Endothelial cell of umbilical vein (primary cell): ENCODE measurements at regions not wholly inside any gene's neighbourhood (a gene's known extent, or its start where the extent isn't known, plus 50 kb on each side); places are given as distances from the start of the nearest gene placed in this dataset.

Source experiments
- BruUV-seq: library from RNA; stranded (reverse); fragments of 400-500 nt; replicated peaks from 2 replicates; lab custom pipeline; 2021; lab: Mats Ljungman, UMichigan
- CTCF ChIA-PET: fragments of 300-600, 350-600 bp; sonication (Branson Sonifier 250); formaldehyde crosslinking; loops from one replicate; lab custom pipeline; 2021; ENCODE audit warnings: antibody characterized with exemption, inconsistent platforms; lab: Charles Lee
- POLR2A ChIA-PET: fragments of 300-600, 350-600 bp; sonication (Branson Sonifier 250); formaldehyde crosslinking; loops from one replicate; lab custom pipeline; 2021; ENCODE audit warnings: antibody characterized with exemption, inconsistent platforms; lab: Charles Lee
- DNase-seq: peaks from one replicate; pipeline ENCODE4 v3.0.0-alpha.2; 2011; ENCODE audit warnings: low read depth, low spot score
- FAIRE-seq: peaks from 2 replicates; lab custom pipeline; 2011; peaks lifted over from hg19 to GRCh38; lab: Jason Lieb, UNC
- H2AFZ ChIP-seq: 2 replicates; pipeline ENCODE4 v1.6.0; 2012; ENCODE audit warnings: low read depth, low read length, control low read depth, inconsistent platforms
- H3K27ac ChIP-seq: 2 replicates; pipeline ENCODE4 v1.5.1; 2011; ENCODE audit warnings: low read depth, mild to moderate bottlenecking, control low read depth, low read length, moderate library complexity; ENCODE audit not compliant: insufficient read depth
- H3K27me3 ChIP-seq, 2 experiments: 2 replicates each; pipeline versions ENCODE4 v1.6.0 to v1.6.1; 2011; ENCODE audit warnings: low read length in 2 of 2, mixed read lengths in 1 of 2; ENCODE audit not compliant: control insufficient read depth in 2 of 2, insufficient read depth in 2 of 2
- H3K36me3 ChIP-seq, 2 experiments: 2 replicates in 1 of 2; 3 replicates in 1 of 2; pipeline ENCODE4 v1.5.1; 2011; ENCODE audit warnings: low read length in 2 of 2, mild to moderate bottlenecking in 1 of 2, moderate library complexity in 1 of 2; ENCODE audit not compliant: control insufficient read depth in 2 of 2, insufficient read depth in 2 of 2; ENCODE audit errors: extremely low read depth in 1 of 2
- H3K4me1 ChIP-seq: 3 replicates; pipeline ENCODE4 v1.5.1; 2011; ENCODE audit warnings: mild to moderate bottlenecking, low read length; ENCODE audit not compliant: control insufficient read depth, insufficient read depth; ENCODE audit errors: extremely low read depth
- H3K4me2 ChIP-seq: 2 replicates; pipeline ENCODE4 v1.6.1; 2011; ENCODE audit warnings: low read length, control low read depth, mixed read lengths; ENCODE audit not compliant: insufficient read depth
- H3K4me3 ChIP-seq, 3 experiments: fragments of 200-600 bp in 1 of 3; sonication (generic), shearing (Covaris generic) in 1 of 3; replicated peaks in 1 of 3; 2 replicates each; pipeline ENCODE4 v1.5.1; 2011 to 2016; ENCODE audit warnings: control low read depth in 3 of 3, low read length in 3 of 3, mild to moderate bottlenecking in 2 of 3, inconsistent platforms in 1 of 3, low read depth in 1 of 3, moderate library complexity in 1 of 3; ENCODE audit not compliant: insufficient read depth in 1 of 3
- H3K79me2 ChIP-seq: 2 replicates; pipeline ENCODE4 v1.6.0; 2012; ENCODE audit warnings: low read length, inconsistent platforms; ENCODE audit not compliant: control insufficient read depth, insufficient read depth
- H3K9ac ChIP-seq: replicated peaks from 2 replicates; pipeline ENCODE3; 2011; ENCODE audit warnings: low read length, control low read depth; ENCODE audit not compliant: insufficient read depth; ENCODE audit errors: extremely low read depth
- H3K9me1 ChIP-seq: replicated peaks from 3 replicates; pipeline ENCODE4 v1.6.0; 2011; ENCODE audit warnings: mild to moderate bottlenecking, low read length; ENCODE audit not compliant: control insufficient read depth, insufficient read depth; ENCODE audit errors: extremely low read depth
- H3K9me3 ChIP-seq: replicated peaks from 2 replicates; pipeline ENCODE4 v1.5.1; 2012; ENCODE audit warnings: low read length, inconsistent platforms; ENCODE audit not compliant: control insufficient read depth, insufficient read depth
- H4K20me1 ChIP-seq: replicated peaks from 2 replicates; pipeline ENCODE3; 2011; ENCODE audit warnings: mild to moderate bottlenecking, low read length; ENCODE audit not compliant: control insufficient read depth, insufficient read depth; ENCODE audit errors: extremely low read depth
- EZH2 ChIP-seq: IDR thresholded peaks from 2 replicates; pipeline ENCODE4 v1.6.1; 2012; ENCODE audit warnings: borderline replicate concordance, low read depth, mild to moderate bottlenecking, moderate library complexity, low read length, inconsistent platforms; ENCODE audit not compliant: severe bottlenecking
- FOS ChIP-seq: IDR thresholded peaks from 2 replicates; pipeline ENCODE4 v1.6.1; 2011; ENCODE audit warnings: mild to moderate bottlenecking, low read length, moderate library complexity, borderline replicate concordance; ENCODE audit not compliant: insufficient read depth
- GATA2 ChIP-seq: IDR thresholded peaks from 2 replicates; pipeline ENCODE4 v1.7.0; 2011; ENCODE audit warnings: low read depth, mild to moderate bottlenecking, moderate library complexity, mixed read lengths, low read length; ENCODE audit not compliant: insufficient read length, insufficient read depth
- JUN ChIP-seq: IDR thresholded peaks from 2 replicates; pipeline ENCODE4 v1.6.1; 2011; ENCODE audit warnings: borderline replicate concordance, low read depth; ENCODE audit not compliant: insufficient read length, insufficient read depth
- MYC ChIP-seq: IDR thresholded peaks from one replicate; pipeline ENCODE4 v1.6.1; 2011; ENCODE audit warnings: mild to moderate bottlenecking, low read depth, low read length
- POLR2A ChIP-seq: IDR thresholded peaks from 2 replicates; pipeline ENCODE4 v1.6.1; 2012; ENCODE audit warnings: low read depth, mild to moderate bottlenecking, control low read depth, low read length
- POLR2AphosphoS5 ChIP-seq: IDR thresholded peaks from 2 replicates; pipeline ENCODE4 v1.6.1; 2012; ENCODE audit warnings: low read depth, mild to moderate bottlenecking, control low read depth, low read length, moderate library complexity; ENCODE audit not compliant: insufficient read depth
- dilution Hi-C: fragments of 300-500 bp; cut with MboI; formaldehyde crosslinking; loops from one replicate; pipeline ENCODE4 v1.15.0; 2019; ENCODE audit warnings: low sequenced_read_pairs; ENCODE audit not compliant: extremely low pct_ligation_motif_present
- intact Hi-C: fragments of 100-400 bp; cut with micrococcal nuclease; formaldehyde crosslinking; loops from one replicate; pipeline ENCODE4 v1.10.0; 2022
- TF ChIP-seq, protein P1 (sequence below), 2 donors: IDR thresholded peaks; 1 replicate in 1 of 2; 2 replicates in 1 of 2; pipeline ENCODE4 v1.5.1; 2011; ENCODE audit warnings: low read length in 2 of 2, mild to moderate bottlenecking in 2 of 2, moderate library complexity in 2 of 2, control low read depth in 1 of 2, inconsistent platforms in 1 of 2, low read depth in 1 of 2; ENCODE audit not compliant: insufficient read depth in 1 of 2; ENCODE audit errors: extremely low read depth in 1 of 2
- TF ChIP-seq, protein P2 (sequence below): IDR thresholded peaks from 2 replicates; pipeline ENCODE4 v1.6.1; 2011; ENCODE audit not compliant: insufficient read depth, insufficient read length

- H3K4me1 ChIP-seq, result peaks cover 41% of the 10 kb centered on the region
- no peaks in the 10 kb centered on the region for H4K20me1 ChIP-seq
- H3K36me3 ChIP-seq, result no peaks in the 10 kb centered on the region
- no peaks in the 10 kb centered on the region for H3K27me3 ChIP-seq
- no peaks in the 10 kb centered on the region for H3K79me2 ChIP-seq
- H3K9me1 ChIP-seq, result no peaks in the 10 kb centered on the region
- no TSS peak for BruUV-seq
- ChIA-PET POLR2A (no interaction called here), CTCF (interaction anchor here (0.9 kb wide), 1 partner anchor 204 kb away, joined by 3 read pairs; no protein-coding TSS in a partner anchor)
- no peak overlapping the region for H3K4me3 ChIP-seq
- peak overlapping the region; percentile 31 for H3K4me2 ChIP-seq
- H3K9ac ChIP-seq, result no peak overlapping the region
- TF ChIP-seq JUN (peak; percentile 27), EZH2 (no peak), FOS (peak; percentile 56), MYC (no peak), GATA2 (peak; percentile 4), POLR2AphosphoS5 (no peak), POLR2A (no peak)
- TF ChIP-seq, protein P1, sequence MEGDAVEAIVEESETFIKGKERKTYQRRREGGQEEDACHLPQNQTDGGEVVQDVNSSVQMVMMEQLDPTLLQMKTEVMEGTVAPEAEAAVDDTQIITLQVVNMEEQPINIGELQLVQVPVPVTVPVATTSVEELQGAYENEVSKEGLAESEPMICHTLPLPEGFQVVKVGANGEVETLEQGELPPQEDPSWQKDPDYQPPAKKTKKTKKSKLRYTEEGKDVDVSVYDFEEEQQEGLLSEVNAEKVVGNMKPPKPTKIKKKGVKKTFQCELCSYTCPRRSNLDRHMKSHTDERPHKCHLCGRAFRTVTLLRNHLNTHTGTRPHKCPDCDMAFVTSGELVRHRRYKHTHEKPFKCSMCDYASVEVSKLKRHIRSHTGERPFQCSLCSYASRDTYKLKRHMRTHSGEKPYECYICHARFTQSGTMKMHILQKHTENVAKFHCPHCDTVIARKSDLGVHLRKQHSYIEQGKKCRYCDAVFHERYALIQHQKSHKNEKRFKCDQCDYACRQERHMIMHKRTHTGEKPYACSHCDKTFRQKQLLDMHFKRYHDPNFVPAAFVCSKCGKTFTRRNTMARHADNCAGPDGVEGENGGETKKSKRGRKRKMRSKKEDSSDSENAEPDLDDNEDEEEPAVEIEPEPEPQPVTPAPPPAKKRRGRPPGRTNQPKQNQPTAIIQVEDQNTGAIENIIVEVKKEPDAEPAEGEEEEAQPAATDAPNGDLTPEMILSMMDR (IDR thresholded peaks at IDR 0.05; ENCODE audit: extremely low read depth in 1 of 2, insufficient read depth in 1 of 2, low read depth in 1 of 2, low read length in 2 of 2), result no peak
- TF ChIP-seq, protein P2, sequence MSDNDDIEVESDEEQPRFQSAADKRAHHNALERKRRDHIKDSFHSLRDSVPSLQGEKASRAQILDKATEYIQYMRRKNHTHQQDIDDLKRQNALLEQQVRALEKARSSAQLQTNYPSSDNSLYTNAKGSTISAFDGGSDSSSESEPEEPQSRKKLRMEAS, result no peak
- peak overlapping the region; percentile 64 for H3K27ac ChIP-seq
- DNase-seq (peak; percentile 34), FAIRE-seq (peak; percentile 74)
- H3K9me3 ChIP-seq, result no peaks in the 10 kb centered on the region
- H2AFZ ChIP-seq, result peak overlapping the region; percentile 11
- intact Hi-C loops (loop anchor here (2.0 to 5.0 kb wide), 3 partner anchors 74 to 200 kb away; no protein-coding TSS in a partner anchor), dilution Hi-C loops (no loop called here)
These were observed 201.7 kb downstream of the GADD45G start for GRCh38 chr9:89806371-89807100.
